ENCODE measurements at regions not wholly inside any gene's neighbourhood (a gene's known extent, or its start where the extent isn't known, plus 50 kb on each side); places are given as distances from the start of the nearest gene placed in this dataset.

GRCh38 chr9:28270156-28270555 lies 696.9 kb upstream of the C9orf72 start:
- H3K27me3 Mint-ChIP-seq (ENCODE audit: low read depth) = peaks cover 4% of the 10 kb centered on the region
- no peak overlapping the region for H3K4me3 Mint-ChIP-seq
- peaks cover 13% of the 10 kb centered on the region for H3K4me1 Mint-ChIP-seq
- no peak for TF ChIP-seq CTCF (IDR thresholded peaks at IDR 0.05; ENCODE audit: unreplicated experiment in 3 of 3)
- peaks cover 5% of the 10 kb centered on the region for H3K9me3 Mint-ChIP-seq
- no peak overlapping the region for H3K27ac Mint-ChIP-seq
- no peaks in the 10 kb centered on the region for H3K36me3 Mint-ChIP-seq (ENCODE audit: low read depth)

GRCh38 chr9:28272127-28272526 lies 698.8 kb upstream of the C9orf72 start:
- Mint-ChIP-seq H3K27ac (peak overlapping the region; percentile 34 to 73 (median 70)), H3K27me3 (ENCODE audit: low read depth) (peaks cover 7% of the 10 kb centered on the region), H3K36me3 (ENCODE audit: low read depth) (no peaks in the 10 kb centered on the region), H3K9me3 (peaks cover 14% of the 10 kb centered on the region), H3K4me3 (peak overlapping the region in 1 of 3 experiments; percentile 18), H3K4me1 (peaks cover 13% of the 10 kb centered on the region)
- no peak for TF ChIP-seq CTCF (IDR thresholded peaks at IDR 0.05; ENCODE audit: unreplicated experiment in 3 of 3)

- peaks cover 3% of the 10 kb centered on the region for H3K36me3 Mint-ChIP-seq (ENCODE audit: low read depth)
- no peaks in the 10 kb centered on the region for H3K27me3 Mint-ChIP-seq (ENCODE audit: low read depth)
- peak overlapping the region in 2 of 3 experiments; percentile 3 to 10 for H3K27ac Mint-ChIP-seq
- H3K9me3 Mint-ChIP-seq = peaks cover 3% of the 10 kb centered on the region
- no peak overlapping the region for H3K4me3 Mint-ChIP-seq
- peaks cover 20% of the 10 kb centered on the region for H3K4me1 Mint-ChIP-seq
- no peak for TF ChIP-seq CTCF (IDR thresholded peaks at IDR 0.05; ENCODE audit: unreplicated experiment in 3 of 3)
Measured at GRCh38 chr9:28287455-28287854, 714.2 kb upstream of the C9orf72 start.

GRCh38 chr9:28289746-28290145 lies 716.5 kb upstream of the C9orf72 start:
- H3K27ac Mint-ChIP-seq = peak overlapping the region in 2 of 3 experiments; percentile 26 to 59
- peaks cover 24% of the 10 kb centered on the region for H3K4me1 Mint-ChIP-seq
- peaks cover 3% of the 10 kb centered on the region for H3K9me3 Mint-ChIP-seq
- no peak overlapping the region for H3K4me3 Mint-ChIP-seq
- TF ChIP-seq CTCF (IDR thresholded peaks at IDR 0.05; ENCODE audit: unreplicated experiment in 3 of 3) = no peak
- H3K27me3 Mint-ChIP-seq (ENCODE audit: low read depth) = no peaks in the 10 kb centered on the region
- H3K36me3 Mint-ChIP-seq (ENCODE audit: low read depth) = peaks cover 3% of the 10 kb centered on the region

GRCh38 chr9:28293369-28294090 lies 720.2 kb upstream of the C9orf72 start:
- TF ChIP-seq CTCF (IDR thresholded peaks at IDR 0.05; ENCODE audit: unreplicated experiment in 3 of 3) = no peak
- no peaks in the 10 kb centered on the region for H3K27me3 Mint-ChIP-seq (ENCODE audit: low read depth)

DNA sequence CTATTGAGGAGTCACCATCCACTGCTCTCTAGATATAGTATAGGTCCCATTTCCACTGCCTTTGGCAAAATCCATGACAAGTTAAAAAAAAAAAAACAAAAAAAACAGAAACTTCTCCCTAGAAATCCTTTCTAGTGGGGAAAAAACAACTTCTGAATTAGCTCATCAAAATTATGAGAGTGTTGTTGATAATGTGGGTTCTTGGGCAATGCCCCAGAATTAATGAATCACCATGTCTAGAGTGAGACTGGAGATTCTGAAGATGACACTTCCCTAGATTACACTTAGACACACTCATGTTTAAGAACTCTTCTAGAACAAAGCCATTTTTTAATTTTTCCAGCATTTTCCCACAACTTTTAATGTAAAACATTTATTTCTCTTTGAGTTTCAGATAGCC lies 728.0 kb upstream of the C9orf72 start:
- Mint-ChIP-seq H3K9me3 (no peaks in the 10 kb centered on the region), H3K27me3 (ENCODE audit: low read depth) (no peaks in the 10 kb centered on the region), H3K27ac (no peak overlapping the region), H3K4me3 (no peak overlapping the region), H3K36me3 (ENCODE audit: low read depth) (no peaks in the 10 kb centered on the region), H3K4me1 (no peaks in the 10 kb centered on the region)
- no peak for TF ChIP-seq CTCF (IDR thresholded peaks at IDR 0.05; ENCODE audit: unreplicated experiment in 3 of 3)

More at GRCh38 chr9:28293369-28294090, 720.2 kb upstream of the C9orf72 start:
- Mint-ChIP-seq H3K36me3 (ENCODE audit: low read depth) (peaks cover 3% of the 10 kb centered on the region), H3K4me3 (no peak overlapping the region), H3K9me3 (peaks cover 3% of the 10 kb centered on the region), H3K27ac (no peak overlapping the region), H3K4me1 (peaks cover 11% of the 10 kb centered on the region)
